Karpas-422 (cell line): ENCODE measurements at regions not wholly inside any gene's neighbourhood (a gene's known extent, or its start where the extent isn't known, plus 50 kb on each side); places are given as distances from the start of the nearest gene placed in this dataset.

Experiments
- DNase-seq: peaks from one replicate; pipeline ENCODE4 v3.0.0-alpha.2; 2015
- H2AFZ ChIP-seq: fragments of 200-600 bp; sonication (generic); 2 replicates; pipeline ENCODE4 v1.6.1; 2014; ENCODE audit warnings: antibody characterized with exemption, low read length, mixed read lengths
- H3K27ac ChIP-seq: fragments of 200-600 bp; sonication (generic); 2 replicates; pipeline ENCODE4 v1.5.1; 2014; ENCODE audit warnings: mild to moderate bottlenecking, low read length, moderate library complexity
- H3K27me3 ChIP-seq: fragments of 200-600 bp; sonication (generic); 2 replicates; pipeline ENCODE4 v1.6.1; 2014; ENCODE audit warnings: low read length, mixed read lengths
- H3K36me3 ChIP-seq: fragments of 200-600 bp; sonication (generic); 2 replicates; pipeline ENCODE4 v1.6.1; 2014; ENCODE audit warnings: low read length, mixed read lengths; ENCODE audit not compliant: insufficient read depth
- H3K4me1 ChIP-seq: fragments of 200-600 bp; sonication (generic); 2 replicates; pipeline ENCODE4 v1.6.1; 2014; ENCODE audit warnings: mild to moderate bottlenecking, low read length, mixed read lengths
- H3K4me2 ChIP-seq: fragments of 200-600 bp; sonication (generic); 2 replicates; pipeline ENCODE4 v1.6.1; 2014; ENCODE audit warnings: low read length, low read depth, mild to moderate bottlenecking; ENCODE audit not compliant: poor library complexity, severe bottlenecking
- H3K4me3 ChIP-seq: fragments of 200-600 bp; sonication (generic); 2 replicates; pipeline ENCODE4 v1.5.1; 2014; ENCODE audit warnings: mild to moderate bottlenecking, antibody characterized with exemption, low read length, mixed read lengths
- H3K79me2 ChIP-seq: fragments of 200-600 bp; sonication (generic); 2 replicates; pipeline ENCODE4 v1.6.1; 2014; ENCODE audit warnings: mild to moderate bottlenecking, low read length, mixed read lengths
- H3K9ac ChIP-seq: fragments of 200-600 bp; sonication (generic); 2 replicates; pipeline ENCODE4 v1.6.0; 2014; ENCODE audit warnings: low read length
- H3K9me2 ChIP-seq: fragments of 200-600 bp; sonication (generic), shearing (Covaris generic); replicated peaks from 2 replicates; pipeline ENCODE4 v1.6.0; 2014; ENCODE audit warnings: mild to moderate bottlenecking, low read length, moderate library complexity; ENCODE audit not compliant: insufficient read depth
- H3K9me3 ChIP-seq: fragments of 300-700, 200-600 bp; sonication (generic); 2 replicates; pipeline ENCODE4 v1.6.1; 2014; ENCODE audit warnings: low read length, mixed read lengths
- H4K20me1 ChIP-seq: fragments of 200-600 bp; sonication (generic); 2 replicates; pipeline ENCODE4 v1.6.1; 2014; ENCODE audit warnings: mild to moderate bottlenecking, antibody characterized with exemption, low read length, low read depth; ENCODE audit not compliant: insufficient read depth

GRCh38 chr1:73382966-73383365 is 815.0 kb downstream of the LRRIQ3 start:
- no peaks in the 10 kb centered on the region for H4K20me1 ChIP-seq
- no peak overlapping the region for H3K4me3 ChIP-seq
- H3K4me1 ChIP-seq, result no peaks in the 10 kb centered on the region
- H3K4me2 ChIP-seq, result no peak overlapping the region
- no peaks in the 10 kb centered on the region for H3K27me3 ChIP-seq
- H3K9ac ChIP-seq, result no peak overlapping the region
- no peak overlapping the region for H2AFZ ChIP-seq
- H3K36me3 ChIP-seq, result no peaks in the 10 kb centered on the region
- H3K27ac ChIP-seq, result no peak overlapping the region
- DNase-seq, result no peak
- no peaks in the 10 kb centered on the region for H3K9me2 ChIP-seq
- H3K9me3 ChIP-seq, result peaks cover 28% of the 10 kb centered on the region
- H3K79me2 ChIP-seq, result no peaks in the 10 kb centered on the region

GRCh38 chr1:73366734-73367413 is 831.1 kb downstream of the LRRIQ3 start:
- Histone ChIP-seq H3K4me1 (no peaks in the 10 kb centered on the region), H3K79me2 (no peaks in the 10 kb centered on the region), H3K9me3 (peaks cover 18% of the 10 kb centered on the region), H3K36me3 (no peaks in the 10 kb centered on the region), H3K9me2 (no peaks in the 10 kb centered on the region), H3K4me3 (no peak overlapping the region), H4K20me1 (no peaks in the 10 kb centered on the region), H3K4me2 (no peak overlapping the region), H3K27me3 (no peaks in the 10 kb centered on the region), H3K9ac (no peak overlapping the region), H2AFZ (no peak overlapping the region), H3K27ac (no peak overlapping the region)
- no peak for DNase-seq

- no peaks in the 10 kb centered on the region for H3K4me1 ChIP-seq
- H3K9ac ChIP-seq, result no peak overlapping the region
- no peaks in the 10 kb centered on the region for H3K36me3 ChIP-seq
- H3K79me2 ChIP-seq, result no peaks in the 10 kb centered on the region
- H2AFZ ChIP-seq, result no peak overlapping the region
- H3K4me2 ChIP-seq, result no peak overlapping the region
- H4K20me1 ChIP-seq, result no peaks in the 10 kb centered on the region
- no peaks in the 10 kb centered on the region for H3K27me3 ChIP-seq
- no peaks in the 10 kb centered on the region for H3K9me2 ChIP-seq
- H3K4me3 ChIP-seq, result no peak overlapping the region
- DNase-seq, result no peak
- peaks cover 10% of the 10 kb centered on the region for H3K9me3 ChIP-seq
- no peak overlapping the region for H3K27ac ChIP-seq
Measured at GRCh38 chr1:73359001-73359400, 839.0 kb downstream of the LRRIQ3 start.

- H3K9me3 ChIP-seq, result peaks cover 17% of the 10 kb centered on the region
Measured at GRCh38 chr1:73356485-73356884, 841.5 kb downstream of the LRRIQ3 start.

GRCh38 chr1:73343947-73344346 is 854.0 kb downstream of the LRRIQ3 start:
- no peaks in the 10 kb centered on the region for H3K27me3 ChIP-seq
- no peaks in the 10 kb centered on the region for H3K4me1 ChIP-seq
- H3K4me2 ChIP-seq, result no peak overlapping the region
- DNase-seq, result no peak
- H3K9me3 ChIP-seq, result peaks cover 9% of the 10 kb centered on the region
- H3K36me3 ChIP-seq, result no peaks in the 10 kb centered on the region
- no peak overlapping the region for H3K4me3 ChIP-seq
- no peak overlapping the region for H3K27ac ChIP-seq
- no peaks in the 10 kb centered on the region for H3K79me2 ChIP-seq
- no peaks in the 10 kb centered on the region for H3K9me2 ChIP-seq
- H2AFZ ChIP-seq, result no peak overlapping the region
- no peaks in the 10 kb centered on the region for H4K20me1 ChIP-seq
- H3K9ac ChIP-seq, result no peak overlapping the region

More at GRCh38 chr1:73356485-73356884, 841.5 kb downstream of the LRRIQ3 start:
- Histone ChIP-seq H3K4me3 (no peak overlapping the region), H3K79me2 (no peaks in the 10 kb centered on the region), H3K36me3 (no peaks in the 10 kb centered on the region), H3K4me1 (no peaks in the 10 kb centered on the region), H2AFZ (no peak overlapping the region), H3K4me2 (no peak overlapping the region), H3K9me2 (no peaks in the 10 kb centered on the region), H3K27ac (no peak overlapping the region), H3K9ac (no peak overlapping the region), H3K27me3 (no peaks in the 10 kb centered on the region), H4K20me1 (no peaks in the 10 kb centered on the region)
- no peak for DNase-seq

GRCh38 chr1:73333847-73334503 is 864.0 kb downstream of the LRRIQ3 start:
- Histone ChIP-seq H4K20me1 (no peaks in the 10 kb centered on the region), H2AFZ (no peak overlapping the region), H3K4me1 (no peaks in the 10 kb centered on the region), H3K27ac (no peak overlapping the region), H3K79me2 (no peaks in the 10 kb centered on the region), H3K9ac (no peak overlapping the region), H3K4me3 (no peak overlapping the region), H3K4me2 (no peak overlapping the region), H3K36me3 (no peaks in the 10 kb centered on the region), H3K9me3 (peaks cover 23% of the 10 kb centered on the region), H3K9me2 (no peaks in the 10 kb centered on the region; the same call in 1 of the 2 replicates), H3K27me3 (no peaks in the 10 kb centered on the region)
- DNase-seq, result no peak

- Histone ChIP-seq H3K4me1 (no peaks in the 10 kb centered on the region), H4K20me1 (no peaks in the 10 kb centered on the region), H3K79me2 (no peaks in the 10 kb centered on the region), H3K36me3 (no peaks in the 10 kb centered on the region), H3K4me2 (no peak overlapping the region), H3K9me2 (no peaks in the 10 kb centered on the region; the same call in 1 of the 2 replicates), H3K27ac (no peak overlapping the region), H3K9me3 (peaks cover 21% of the 10 kb centered on the region), H3K4me3 (no peak overlapping the region), H3K27me3 (no peaks in the 10 kb centered on the region), H3K9ac (no peak overlapping the region), H2AFZ (no peak overlapping the region)
- no peak for DNase-seq
Measured at GRCh38 chr1:73331726-73332125, 866.2 kb downstream of the LRRIQ3 start.

GRCh38 chr1:73327998-73328397 is 870.0 kb downstream of the LRRIQ3 start:
- Histone ChIP-seq H3K9ac (no peak overlapping the region), H3K27ac (no peak overlapping the region), H3K79me2 (no peaks in the 10 kb centered on the region), H3K9me2 (no peaks in the 10 kb centered on the region), H2AFZ (no peak overlapping the region), H3K4me2 (no peak overlapping the region), H3K4me1 (no peaks in the 10 kb centered on the region), H3K4me3 (no peak overlapping the region), H3K36me3 (no peaks in the 10 kb centered on the region), H3K27me3 (no peaks in the 10 kb centered on the region), H4K20me1 (no peaks in the 10 kb centered on the region), H3K9me3 (peaks cover 25% of the 10 kb centered on the region)
- no peak for DNase-seq
